HG02943 (cell line): ENCODE measurements at regions not wholly inside any gene's neighbourhood (a gene's known extent, or its start where the extent isn't known, plus 50 kb on each side); places are given as distances from the start of the nearest gene placed in this dataset.

Source experiments
- ATAC-seq: cut with Tn5 transposase; IDR thresholded peaks from one replicate; pipeline ENCODE4 v1.9.1; 2021; ENCODE audit warnings: mild to moderate bottlenecking, low read depth, moderate library complexity; ENCODE audit not compliant: unreplicated experiment

GRCh38 chr5:15266841-15267240 is 233.1 kb upstream of the FBXL7 start:
- ATAC-seq, result no peak

DNA sequence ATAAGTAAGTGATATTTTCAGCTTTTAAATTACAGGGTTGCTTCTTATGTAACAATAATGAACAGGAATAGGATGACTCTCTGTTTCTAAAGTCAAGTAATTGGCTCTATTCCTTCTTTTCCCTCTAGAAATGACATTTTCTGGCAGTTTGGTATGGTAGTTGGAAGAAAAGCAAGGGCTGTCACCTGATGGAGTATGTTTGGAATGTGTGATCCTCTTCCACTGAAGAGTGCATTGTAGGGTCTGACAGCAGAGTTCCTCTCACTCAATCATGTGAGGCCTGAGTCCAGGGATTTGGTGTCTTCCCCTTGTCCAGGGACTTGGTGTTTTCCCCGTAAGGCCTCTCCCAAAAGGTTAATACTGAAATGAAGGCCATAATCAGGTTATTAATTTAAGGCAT is 233.8 kb upstream of the FBXL7 start:
- ATAC-seq, result no peak

DNA sequence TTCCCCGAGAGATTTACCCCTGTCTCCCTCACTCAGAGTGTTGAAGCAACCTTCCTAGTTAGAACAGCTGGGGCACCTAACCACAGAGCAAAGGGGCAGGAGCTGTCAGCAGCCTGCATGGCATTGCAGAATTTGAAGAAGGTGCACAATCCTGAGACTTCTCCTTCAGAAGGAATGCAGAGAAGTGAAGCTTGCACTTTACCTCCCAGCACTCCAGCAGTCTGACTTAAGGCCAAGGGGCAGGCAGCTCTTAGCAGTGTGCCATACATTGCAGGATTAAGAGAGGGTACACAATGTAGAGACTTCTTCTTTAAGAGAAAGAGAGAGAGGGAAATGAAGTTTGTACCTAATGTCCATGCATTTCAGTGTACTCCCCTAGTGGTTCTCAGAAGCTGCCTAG is 236.0 kb upstream of the FBXL7 start:
- ATAC-seq, result no peak

GRCh38 chr5:15263406-15263805 is 236.6 kb upstream of the FBXL7 start:
- no peak for ATAC-seq

GRCh38 chr5:15261269-15261995 is 238.5 kb upstream of the FBXL7 start:
- no peak for ATAC-seq

DNA sequence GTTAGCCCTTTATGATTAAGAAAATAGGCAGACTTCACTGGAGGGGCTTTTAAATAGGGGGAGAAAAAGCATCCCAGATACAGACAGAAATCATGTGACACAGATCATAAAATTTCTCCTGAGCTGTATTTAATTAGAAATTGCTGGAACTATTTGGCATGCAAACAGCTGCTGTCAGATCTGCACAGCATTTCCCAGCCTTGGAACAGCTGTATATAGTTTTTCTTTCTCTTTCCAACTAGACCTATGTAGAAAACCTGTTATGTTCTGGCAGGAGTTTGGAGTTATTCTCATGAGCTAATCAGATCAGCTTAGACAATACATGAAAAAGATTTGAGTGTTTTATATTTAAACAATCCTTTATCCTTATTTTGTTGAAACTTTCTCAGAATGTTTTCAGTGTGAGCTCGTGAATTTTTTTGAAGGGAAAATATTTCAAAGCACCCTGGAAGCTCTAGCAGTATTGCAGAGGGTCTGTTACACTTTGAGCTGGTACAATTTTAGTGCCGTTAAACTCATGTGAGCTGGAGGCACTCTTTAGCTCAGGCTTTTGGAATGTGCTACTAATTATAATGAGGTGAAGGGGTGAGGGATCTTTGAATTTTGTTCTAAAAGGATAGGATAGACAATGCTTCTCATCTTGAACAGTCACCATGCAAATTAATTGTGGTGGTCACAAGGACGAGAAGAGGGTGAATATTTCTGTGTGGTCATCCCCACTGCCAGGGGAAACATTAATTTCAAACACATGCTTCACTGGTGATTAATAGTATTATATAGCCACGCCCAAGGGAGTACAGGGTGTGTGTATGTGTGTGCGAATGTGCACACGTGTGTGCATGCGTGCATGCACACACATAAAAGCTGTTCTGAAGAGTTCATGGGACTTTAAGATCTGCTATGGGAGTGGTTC is 239.4 kb upstream of the FBXL7 start:
- no peak for ATAC-seq

DNA sequence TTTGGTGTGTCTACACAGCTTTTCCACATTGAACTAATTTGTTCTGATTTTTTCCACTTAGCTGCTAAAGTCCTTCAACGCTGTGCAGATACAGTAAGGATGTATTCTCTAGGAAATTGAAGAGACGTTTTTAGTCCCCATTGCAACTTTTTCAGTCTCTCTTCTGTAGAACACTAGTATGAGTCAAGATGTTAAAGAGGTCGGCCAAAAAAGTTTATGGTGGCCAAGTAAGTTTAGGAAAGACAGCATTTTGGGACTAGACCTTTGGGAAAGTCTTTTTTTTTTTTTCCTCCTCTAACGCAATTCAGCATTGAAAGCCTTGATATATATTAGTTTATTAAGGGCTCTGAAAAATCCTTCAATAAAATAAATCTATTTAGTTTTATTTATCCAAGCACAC is 243.5 kb upstream of the FBXL7 start:
- no peak for ATAC-seq

DNA sequence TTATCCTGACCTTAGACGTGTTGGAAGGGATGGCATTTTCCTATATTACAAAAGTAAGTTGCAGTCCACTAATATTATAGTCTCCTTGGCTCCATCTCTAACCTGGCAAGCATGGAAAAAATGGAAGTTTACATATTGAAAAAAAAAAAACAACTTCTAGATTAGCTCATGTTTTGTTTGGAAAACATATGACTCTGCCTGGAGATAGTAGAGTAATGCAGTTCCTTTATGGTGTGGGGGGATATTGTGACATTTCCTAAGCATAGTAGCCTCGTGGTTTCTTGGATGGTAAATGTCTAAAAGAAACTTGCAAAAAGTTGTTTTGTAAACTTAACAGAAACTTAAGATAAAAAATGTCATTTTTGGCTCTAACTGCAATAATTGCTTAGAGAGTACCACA is 244.4 kb upstream of the FBXL7 start:
- ATAC-seq, result no peak

- no peak for ATAC-seq
Measured at GRCh38 chr5:15254607-15255006, 245.4 kb upstream of the FBXL7 start.

DNA sequence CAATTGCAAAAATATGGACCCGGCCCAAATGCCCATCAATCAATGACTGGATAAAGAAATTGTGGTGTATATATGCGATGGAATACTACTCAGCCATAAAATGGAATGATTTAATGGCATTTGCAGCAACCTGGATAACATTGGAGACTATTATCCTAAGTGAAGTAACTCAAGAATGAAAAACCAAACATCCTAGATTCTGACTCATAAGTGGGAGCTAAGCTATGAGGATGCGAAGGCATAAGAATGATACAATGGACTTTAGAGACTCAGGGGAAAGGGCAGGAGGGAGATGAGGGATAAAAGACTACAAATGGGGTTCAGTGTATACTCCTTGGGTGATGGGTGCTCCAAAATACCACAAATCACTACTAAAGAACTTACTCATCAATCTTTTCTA is 247.6 kb upstream of the FBXL7 start:
- no peak for ATAC-seq

GRCh38 chr5:15249152-15249551 is 250.8 kb upstream of the FBXL7 start:
- ATAC-seq, result no peak

DNA sequence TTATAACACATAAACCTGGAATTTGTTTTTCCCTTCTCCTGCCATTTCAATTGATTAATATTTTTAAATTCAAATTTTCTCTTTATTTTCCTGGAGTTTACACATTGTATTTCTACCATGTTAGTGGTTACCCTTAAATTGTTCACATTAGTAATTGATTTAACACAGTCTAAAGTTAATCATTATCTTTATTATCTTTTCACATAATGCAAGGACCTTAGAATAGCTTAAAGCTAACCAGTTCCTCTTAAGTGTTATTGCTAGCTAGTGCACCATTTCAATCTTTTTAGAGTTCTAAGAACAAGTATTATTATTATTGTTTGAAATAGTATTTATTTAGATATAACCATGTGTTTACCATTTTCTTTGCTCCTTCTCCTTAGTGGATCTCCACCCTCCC is 251.2 kb upstream of the FBXL7 start:
- ATAC-seq, result no peak

DNA sequence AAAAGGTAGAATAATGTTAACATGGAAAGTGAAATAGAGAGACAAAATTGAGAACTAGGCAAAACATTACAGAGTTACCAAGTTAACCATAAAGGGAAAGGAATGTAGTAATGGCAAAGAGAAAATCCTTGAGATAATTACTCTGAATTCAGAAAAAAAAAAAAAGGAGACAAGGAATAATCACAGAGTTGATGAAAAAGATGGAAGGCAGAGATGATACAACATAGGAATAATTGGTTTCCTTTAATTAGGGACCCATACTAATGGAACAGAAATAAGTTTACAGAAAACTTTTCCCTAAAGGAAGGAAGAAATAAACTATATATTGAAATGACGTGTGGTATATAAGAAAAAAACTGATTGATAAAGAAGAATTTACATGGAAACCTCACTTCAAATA is 254.1 kb upstream of the FBXL7 start:
- ATAC-seq, result no peak

DNA sequence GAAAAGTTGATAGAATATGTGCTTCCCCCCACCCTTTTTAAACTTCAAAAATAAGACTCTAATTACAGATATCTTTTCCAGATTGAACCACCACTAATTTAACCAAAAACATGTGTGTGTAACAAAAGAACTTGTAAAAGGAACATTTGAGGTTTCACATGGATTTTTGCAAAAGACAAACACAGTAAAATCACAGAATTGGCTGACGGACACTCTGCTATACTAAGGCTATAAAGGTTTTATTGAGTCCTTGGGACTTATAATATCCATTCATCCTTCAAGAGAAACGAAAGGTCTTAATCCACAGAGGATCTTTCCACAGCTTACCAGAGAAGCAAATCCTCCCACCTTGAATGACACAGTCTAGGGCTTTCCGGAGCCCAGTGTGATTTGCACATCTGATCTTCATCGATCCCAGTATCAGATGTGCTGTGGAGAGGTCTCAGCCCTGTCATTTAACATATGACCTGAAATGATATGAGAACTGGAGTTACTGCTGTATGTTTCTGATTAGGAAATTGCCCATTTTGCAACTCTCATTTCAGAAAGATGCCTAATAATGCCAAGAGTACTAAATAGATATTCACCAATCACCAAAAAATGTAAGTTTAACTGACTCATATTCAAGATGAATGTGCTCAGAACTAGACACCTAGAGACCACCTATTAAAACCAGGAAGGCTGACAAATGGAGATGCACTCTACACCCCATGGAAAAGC is 256.5 kb upstream of the FBXL7 start:
- no peak for ATAC-seq

DNA sequence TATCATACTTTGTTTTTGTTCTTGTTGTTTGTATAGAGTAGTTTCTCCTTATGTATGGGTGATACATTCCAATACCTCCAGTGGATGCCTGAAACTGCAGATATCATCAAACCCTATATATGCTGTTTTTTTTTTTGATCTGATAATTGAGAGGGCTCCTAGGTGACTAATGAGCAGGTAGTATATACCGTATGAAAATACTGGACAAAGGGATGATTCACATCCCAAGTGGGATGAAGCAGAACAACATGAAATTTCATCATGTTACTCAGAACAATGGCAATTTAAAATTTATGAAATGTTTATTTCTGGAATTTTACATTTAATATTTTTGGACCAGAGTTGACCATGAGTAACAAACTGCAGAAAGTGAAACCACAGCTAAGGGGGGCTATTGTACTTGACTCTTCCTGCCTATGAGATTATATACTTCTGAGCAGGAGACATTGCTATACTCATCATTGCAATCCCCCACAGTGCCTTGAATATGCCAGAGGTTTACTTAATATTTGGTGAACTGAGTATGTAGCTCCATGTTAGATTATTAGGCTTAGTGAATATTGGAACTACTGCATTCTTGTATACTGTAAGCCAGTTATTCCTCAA is 258.7 kb upstream of the FBXL7 start:
- ATAC-seq, result no peak

DNA sequence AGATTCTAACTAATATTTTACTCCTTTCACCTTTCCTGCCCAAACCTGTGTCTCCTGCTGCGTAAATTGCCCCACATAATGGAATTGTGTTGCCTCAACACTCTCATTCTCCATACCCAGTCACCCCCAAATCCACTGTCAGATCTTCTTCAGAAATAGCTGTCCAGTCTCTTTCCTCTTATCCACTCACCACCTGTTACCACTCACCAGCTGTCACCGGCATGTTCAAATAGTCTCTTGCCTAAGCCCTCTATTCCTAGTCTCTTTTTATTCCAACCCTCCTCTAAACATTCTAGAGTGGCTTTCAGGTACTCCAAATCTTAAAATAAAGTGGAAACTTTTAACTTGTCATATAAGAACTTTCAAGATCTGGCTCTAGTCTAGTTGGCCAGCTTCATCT is 262.0 kb upstream of the FBXL7 start:
- ATAC-seq, result no peak

GRCh38 chr5:15236911-15237508 is 263.0 kb upstream of the FBXL7 start:
- ATAC-seq, result no peak

DNA sequence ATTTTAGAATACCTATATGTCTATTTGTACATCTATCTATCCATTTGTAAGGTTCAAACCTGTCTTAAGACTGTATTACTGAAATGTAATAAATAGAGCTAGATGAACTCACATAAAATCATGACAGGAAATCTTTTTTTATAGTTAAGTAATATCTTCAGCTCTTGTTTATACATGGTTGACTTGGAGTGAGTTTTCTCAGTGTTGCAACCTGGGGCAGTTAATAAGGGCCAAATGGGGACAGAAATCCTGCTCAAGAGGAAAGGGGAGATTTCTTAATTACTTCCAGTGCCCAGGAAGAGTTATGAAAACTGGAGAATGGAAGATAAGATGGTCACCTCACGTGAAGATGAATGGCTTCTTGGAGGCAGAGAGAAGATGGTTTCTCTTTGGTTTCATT is 265.1 kb upstream of the FBXL7 start:
- ATAC-seq, result no peak

DNA sequence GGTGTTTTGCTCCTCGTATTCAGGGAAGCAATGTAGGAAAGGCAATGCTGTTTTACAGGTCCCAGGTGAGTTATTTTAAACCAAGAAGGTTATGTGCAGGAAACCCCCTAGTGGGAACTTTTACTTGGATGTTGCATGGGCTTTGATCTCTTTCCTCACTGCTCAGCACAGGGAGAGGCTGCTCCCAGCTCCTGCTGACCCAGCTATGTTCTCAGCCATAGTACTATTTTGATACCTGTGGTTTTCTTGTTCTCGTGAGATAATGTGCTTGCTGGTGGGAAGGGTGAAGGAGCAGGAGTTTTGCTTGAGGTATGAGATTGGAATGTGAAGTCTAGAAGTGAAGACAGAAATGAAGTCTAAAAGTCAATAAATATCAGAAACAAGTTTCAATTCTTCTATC is 265.6 kb upstream of the FBXL7 start:
- no peak for ATAC-seq

- no peak for ATAC-seq
Measured at GRCh38 chr5:15233566-15233965, 266.4 kb upstream of the FBXL7 start.

DNA sequence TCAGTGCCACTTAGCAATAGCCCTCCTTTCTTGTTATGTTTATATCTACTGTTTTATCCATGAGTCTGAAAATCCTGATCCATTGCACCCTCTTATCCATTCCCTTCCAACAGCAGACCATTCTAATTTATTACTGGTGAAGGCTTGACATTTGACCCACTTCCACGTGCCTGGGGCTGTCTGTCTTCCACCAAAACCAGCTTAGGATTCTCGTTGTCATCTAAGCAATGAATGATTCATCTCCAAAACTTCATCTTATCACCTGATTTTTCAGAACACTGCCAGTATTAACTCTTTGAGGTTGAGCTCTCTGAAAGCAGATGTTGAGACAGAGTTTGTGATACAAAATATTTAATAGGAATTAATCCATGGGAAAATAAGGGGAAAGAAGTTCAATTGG is 277.8 kb upstream of the FBXL7 start:
- ATAC-seq, result no peak
